Fibroblast of gingiva (primary cell): ENCODE measurements at regions not wholly inside any gene's neighbourhood (a gene's known extent, or its start where the extent isn't known, plus 50 kb on each side); places are given as distances from the start of the nearest gene placed in this dataset.

ENCODE experiments used
- DNase-seq: peaks from one replicate; pipeline ENCODE4 v3.0.0-alpha.2; 2011; ENCODE audit warnings: low read depth

GRCh38 chr12:114903083-114903691, 219.2 kb upstream of the TBX3 start:
- no peak for DNase-seq

GRCh38 chr12:114902665-114903064, 218.7 kb upstream of the TBX3 start:
- no peak for DNase-seq

- no peak for DNase-seq
These were observed 217.3 kb upstream of the TBX3 start for GRCh38 chr12:114901316-114901715.

GRCh38 chr12:114898159-114898558, 214.2 kb upstream of the TBX3 start:
- no peak for DNase-seq

GRCh38 chr12:114895827-114896226, 211.9 kb upstream of the TBX3 start:
- no peak for DNase-seq

- DNase-seq, result no peak
These were observed 211.1 kb upstream of the TBX3 start for GRCh38 chr12:114895081-114895480.

- DNase-seq, result no peak
These were observed 210.1 kb upstream of the TBX3 start for GRCh38 chr12:114894076-114894475.

- no peak for DNase-seq
These were observed 205.1 kb upstream of the TBX3 start for GRCh38 chr12:114888928-114889584.

GRCh38 chr12:114888448-114888847, 204.5 kb upstream of the TBX3 start:
- peak; percentile 27 for DNase-seq

- DNase-seq, result no peak
These were observed 201.5 kb upstream of the TBX3 start for GRCh38 chr12:114885501-114885900.

GRCh38 chr12:114884575-114884974, 200.6 kb upstream of the TBX3 start:
- no peak for DNase-seq

GRCh38 chr12:114882083-114882482, 198.1 kb upstream of the TBX3 start:
- no peak for DNase-seq

GRCh38 chr12:114879354-114879753, 195.4 kb upstream of the TBX3 start:
- DNase-seq, result no peak

- no peak for DNase-seq
These were observed 194.8 kb upstream of the TBX3 start for GRCh38 chr12:114878781-114879180.

- peak; percentile 45 for DNase-seq
These were observed 193.1 kb upstream of the TBX3 start for GRCh38 chr12:114876968-114877680.

- no peak for DNase-seq
These were observed 191.3 kb upstream of the TBX3 start for GRCh38 chr12:114875313-114875712.

- no peak for DNase-seq
These were observed 189.7 kb upstream of the TBX3 start for GRCh38 chr12:114873656-114874055.

- DNase-seq, result peak; percentile 88
These were observed 185.2 kb upstream of the TBX3 start for GRCh38 chr12:114868995-114869834.

- DNase-seq, result no peak
These were observed 182.4 kb upstream of the TBX3 start for GRCh38 chr12:114866331-114866730.

- no peak for DNase-seq
These were observed 181.0 kb upstream of the TBX3 start for GRCh38 chr12:114864837-114865551.

GRCh38 chr12:114863911-114864310, 179.9 kb upstream of the TBX3 start:
- no peak for DNase-seq

GRCh38 chr12:114860969-114861368, 177.0 kb upstream of the TBX3 start:
- DNase-seq, result no peak
